ENCODE measurements at regions not wholly inside any gene's neighbourhood (a gene's known extent, or its start where the extent isn't known, plus 50 kb on each side); places are given as distances from the start of the nearest gene placed in this dataset.

DNA sequence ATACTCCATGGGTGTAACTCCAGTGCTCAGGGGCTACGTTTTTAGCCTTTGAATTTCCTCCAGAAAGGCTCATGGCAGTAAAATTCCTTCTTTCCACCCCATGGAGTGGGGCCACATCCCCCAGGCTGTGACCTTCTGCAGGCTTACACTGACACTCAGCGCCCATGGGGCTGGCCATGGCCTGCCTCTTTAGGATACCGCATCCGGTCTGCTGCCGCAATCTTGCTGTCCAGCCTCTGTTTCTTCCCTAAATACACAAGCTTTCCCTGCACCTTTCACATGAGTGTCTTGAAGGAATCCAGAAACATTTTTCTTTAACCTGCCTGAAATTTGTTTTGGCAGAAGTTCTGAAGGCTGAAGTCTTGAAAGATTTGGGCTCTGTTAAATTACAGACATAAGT, 170.5 kb downstream of the NTMT2 start:
- H3K27me3 ChIP-seq (ENCODE audit: control insufficient read depth, insufficient read depth, low read length): no peaks in the 10 kb centered on the region
- no peaks in the 10 kb centered on the region for H3K36me3 ChIP-seq (ENCODE audit: control insufficient read depth, insufficient read depth, low read length)
- H3K27ac ChIP-seq (ENCODE audit: low read depth, low read length): no peak overlapping the region
- no peak overlapping the region for H3K9ac ChIP-seq (ENCODE audit: low read length)
- no peaks in the 10 kb centered on the region for H3K9me3 ChIP-seq (ENCODE audit: control insufficient read depth, insufficient read depth, low read depth, low read length)
- H3K4me3 ChIP-seq (ENCODE audit: low read depth, low read length): no peak overlapping the region
- H3K4me1 ChIP-seq (ENCODE audit: control insufficient read depth, insufficient read depth, low read length): peaks cover 9% of the 10 kb centered on the region

DNA sequence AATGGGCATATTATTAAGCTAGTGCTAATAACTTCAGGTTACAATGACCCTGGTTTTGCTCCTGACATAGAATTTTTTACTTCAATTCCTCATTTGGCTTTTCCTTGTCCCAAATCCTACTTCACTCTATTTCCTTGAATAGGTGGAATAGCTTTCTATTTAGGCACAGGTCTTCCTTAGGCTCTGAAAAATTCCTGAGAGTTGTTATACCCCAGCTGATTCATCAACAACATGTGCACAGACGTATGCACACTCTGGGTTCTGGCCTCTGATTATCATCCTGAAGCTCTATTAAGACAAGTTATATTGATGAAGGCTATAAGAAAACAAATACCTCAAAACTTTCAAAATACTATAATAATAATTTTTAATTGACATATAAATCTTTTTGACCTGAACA, 172.4 kb downstream of the NTMT2 start:
- H3K4me1 ChIP-seq (ENCODE audit: control insufficient read depth, insufficient read depth, low read length): peaks cover 9% of the 10 kb centered on the region
- no peaks in the 10 kb centered on the region for H3K27me3 ChIP-seq (ENCODE audit: control insufficient read depth, insufficient read depth, low read length)
- H3K9me3 ChIP-seq (ENCODE audit: control insufficient read depth, insufficient read depth, low read depth, low read length): no peaks in the 10 kb centered on the region
- no peak overlapping the region for H3K27ac ChIP-seq (ENCODE audit: low read depth, low read length)
- H3K4me3 ChIP-seq (ENCODE audit: low read depth, low read length): no peak overlapping the region
- H3K36me3 ChIP-seq (ENCODE audit: control insufficient read depth, insufficient read depth, low read length): no peaks in the 10 kb centered on the region
- no peak overlapping the region for H3K9ac ChIP-seq (ENCODE audit: low read length)

GRCh38 chr1:170318736-170319135, 173.0 kb downstream of the NTMT2 start:
- no peaks in the 10 kb centered on the region; the same call in 1 of the 2 replicates for H3K9me3 ChIP-seq (ENCODE audit: control insufficient read depth, insufficient read depth, low read depth, low read length)
- H3K27ac ChIP-seq (ENCODE audit: low read depth, low read length): no peak overlapping the region
- H3K9ac ChIP-seq (ENCODE audit: low read length): no peak overlapping the region
- H3K4me3 ChIP-seq (ENCODE audit: low read depth, low read length): no peak overlapping the region
- H3K36me3 ChIP-seq (ENCODE audit: control insufficient read depth, insufficient read depth, low read length): no peaks in the 10 kb centered on the region
- peaks cover 9% of the 10 kb centered on the region for H3K4me1 ChIP-seq (ENCODE audit: control insufficient read depth, insufficient read depth, low read length)
- no peaks in the 10 kb centered on the region for H3K27me3 ChIP-seq (ENCODE audit: control insufficient read depth, insufficient read depth, low read length)

- Histone ChIP-seq H3K4me3 (ENCODE audit: low read depth, low read length) (no peak overlapping the region), H3K36me3 (ENCODE audit: control insufficient read depth, insufficient read depth, low read length) (no peaks in the 10 kb centered on the region), H3K9ac (ENCODE audit: low read length) (no peak overlapping the region), H3K9me3 (ENCODE audit: control insufficient read depth, insufficient read depth, low read depth, low read length) (no peaks in the 10 kb centered on the region; the same call in 1 of the 2 replicates), H3K4me1 (ENCODE audit: control insufficient read depth, insufficient read depth, low read length) (no peaks in the 10 kb centered on the region), H3K27me3 (ENCODE audit: control insufficient read depth, insufficient read depth, low read length) (no peaks in the 10 kb centered on the region), H3K27ac (ENCODE audit: low read depth, low read length) (no peak overlapping the region)
These were observed 175.4 kb downstream of the NTMT2 start for GRCh38 chr1:170321113-170321512.

DNA sequence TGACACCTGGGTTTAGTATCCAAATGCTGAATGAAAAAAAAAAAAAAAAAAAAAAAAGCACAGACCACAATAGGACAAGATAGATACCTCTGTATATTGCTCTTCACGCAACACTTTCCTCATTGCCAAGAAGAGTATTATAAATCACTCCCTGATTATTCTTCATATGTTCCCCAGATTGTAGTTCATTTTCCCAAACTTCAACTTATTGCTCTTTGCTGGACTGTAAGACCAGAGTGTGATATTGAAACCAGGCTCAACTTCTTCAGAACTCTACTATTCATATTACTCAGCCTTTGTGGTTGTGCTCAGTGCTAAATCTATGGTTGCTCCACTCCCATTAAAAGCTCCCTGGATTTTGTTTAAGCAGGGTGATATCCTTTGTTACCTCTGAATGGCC, 180.4 kb downstream of the NTMT2 start:
- no peaks in the 10 kb centered on the region for H3K4me1 ChIP-seq (ENCODE audit: control insufficient read depth, insufficient read depth, low read length)
- no peaks in the 10 kb centered on the region for H3K27me3 ChIP-seq (ENCODE audit: control insufficient read depth, insufficient read depth, low read length)
- no peak overlapping the region for H3K4me3 ChIP-seq (ENCODE audit: low read depth, low read length)
- no peaks in the 10 kb centered on the region for H3K36me3 ChIP-seq (ENCODE audit: control insufficient read depth, insufficient read depth, low read length)
- H3K27ac ChIP-seq (ENCODE audit: low read depth, low read length): no peak overlapping the region
- H3K9me3 ChIP-seq (ENCODE audit: control insufficient read depth, insufficient read depth, low read depth, low read length): no peaks in the 10 kb centered on the region; the same call in 1 of the 2 replicates
- no peak overlapping the region for H3K9ac ChIP-seq (ENCODE audit: low read length)

GRCh38 chr1:170332801-170333200, 187.0 kb downstream of the NTMT2 start:
- Histone ChIP-seq H3K4me3 (ENCODE audit: low read depth, low read length) (no peak overlapping the region), H3K9me3 (ENCODE audit: control insufficient read depth, insufficient read depth, low read depth, low read length) (no peaks in the 10 kb centered on the region), H3K27me3 (ENCODE audit: control insufficient read depth, insufficient read depth, low read length) (no peaks in the 10 kb centered on the region), H3K9ac (ENCODE audit: low read length) (no peak overlapping the region), H3K36me3 (ENCODE audit: control insufficient read depth, insufficient read depth, low read length) (no peaks in the 10 kb centered on the region), H3K27ac (ENCODE audit: low read depth, low read length) (no peak overlapping the region), H3K4me1 (ENCODE audit: control insufficient read depth, insufficient read depth, low read length) (no peaks in the 10 kb centered on the region)

- Histone ChIP-seq H3K27ac (ENCODE audit: low read depth, low read length) (no peak overlapping the region), H3K27me3 (ENCODE audit: control insufficient read depth, insufficient read depth, low read length) (no peaks in the 10 kb centered on the region)
These were observed 191.7 kb downstream of the NTMT2 start for GRCh38 chr1:170337413-170337994.

GRCh38 chr1:170339534-170339933, 192.4 kb upstream of the GORAB start:
- no peaks in the 10 kb centered on the region for H3K9me3 ChIP-seq (ENCODE audit: control insufficient read depth, insufficient read depth, low read depth, low read length)
- H3K27ac ChIP-seq (ENCODE audit: low read depth, low read length): no peak overlapping the region
- H3K27me3 ChIP-seq (ENCODE audit: control insufficient read depth, insufficient read depth, low read length): no peaks in the 10 kb centered on the region
- no peak overlapping the region for H3K9ac ChIP-seq (ENCODE audit: low read length)
- no peak overlapping the region for H3K4me3 ChIP-seq (ENCODE audit: low read depth, low read length)
- no peaks in the 10 kb centered on the region for H3K4me1 ChIP-seq (ENCODE audit: control insufficient read depth, insufficient read depth, low read length)
- no peaks in the 10 kb centered on the region for H3K36me3 ChIP-seq (ENCODE audit: control insufficient read depth, insufficient read depth, low read length)

More at GRCh38 chr1:170337413-170337994, 191.7 kb downstream of the NTMT2 start:
- no peaks in the 10 kb centered on the region for H3K9me3 ChIP-seq (ENCODE audit: control insufficient read depth, insufficient read depth, low read depth, low read length)
- no peak overlapping the region for H3K9ac ChIP-seq (ENCODE audit: low read length)
- no peaks in the 10 kb centered on the region for H3K36me3 ChIP-seq (ENCODE audit: control insufficient read depth, insufficient read depth, low read length)
- no peak overlapping the region for H3K4me3 ChIP-seq (ENCODE audit: low read depth, low read length)
- no peaks in the 10 kb centered on the region for H3K4me1 ChIP-seq (ENCODE audit: control insufficient read depth, insufficient read depth, low read length)

DNA sequence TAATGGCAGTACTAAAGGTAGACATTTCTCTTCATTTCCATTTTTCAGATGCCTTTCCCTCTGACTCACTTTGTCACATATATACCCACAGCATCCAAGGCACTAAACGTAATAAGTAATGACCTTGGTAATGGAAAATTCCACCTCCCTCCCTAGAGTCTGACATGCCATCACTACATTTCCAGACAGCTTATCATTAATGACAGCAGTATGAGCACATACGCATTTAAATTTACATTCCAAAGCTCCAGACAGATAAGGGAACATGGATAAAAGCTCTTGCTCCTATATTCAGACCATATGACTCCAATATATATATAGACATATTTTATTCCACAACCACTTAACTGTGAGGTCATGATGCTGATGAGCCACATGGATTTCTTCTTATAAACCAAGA, 191.7 kb upstream of the GORAB start:
- Histone ChIP-seq H3K4me3 (ENCODE audit: low read depth, low read length) (no peak overlapping the region), H3K9me3 (ENCODE audit: control insufficient read depth, insufficient read depth, low read depth, low read length) (no peaks in the 10 kb centered on the region), H3K4me1 (ENCODE audit: control insufficient read depth, insufficient read depth, low read length) (no peaks in the 10 kb centered on the region), H3K9ac (ENCODE audit: low read length) (no peak overlapping the region), H3K27ac (ENCODE audit: low read depth, low read length) (no peak overlapping the region), H3K27me3 (ENCODE audit: control insufficient read depth, insufficient read depth, low read length) (no peaks in the 10 kb centered on the region), H3K36me3 (ENCODE audit: control insufficient read depth, insufficient read depth, low read length) (no peaks in the 10 kb centered on the region)

DNA sequence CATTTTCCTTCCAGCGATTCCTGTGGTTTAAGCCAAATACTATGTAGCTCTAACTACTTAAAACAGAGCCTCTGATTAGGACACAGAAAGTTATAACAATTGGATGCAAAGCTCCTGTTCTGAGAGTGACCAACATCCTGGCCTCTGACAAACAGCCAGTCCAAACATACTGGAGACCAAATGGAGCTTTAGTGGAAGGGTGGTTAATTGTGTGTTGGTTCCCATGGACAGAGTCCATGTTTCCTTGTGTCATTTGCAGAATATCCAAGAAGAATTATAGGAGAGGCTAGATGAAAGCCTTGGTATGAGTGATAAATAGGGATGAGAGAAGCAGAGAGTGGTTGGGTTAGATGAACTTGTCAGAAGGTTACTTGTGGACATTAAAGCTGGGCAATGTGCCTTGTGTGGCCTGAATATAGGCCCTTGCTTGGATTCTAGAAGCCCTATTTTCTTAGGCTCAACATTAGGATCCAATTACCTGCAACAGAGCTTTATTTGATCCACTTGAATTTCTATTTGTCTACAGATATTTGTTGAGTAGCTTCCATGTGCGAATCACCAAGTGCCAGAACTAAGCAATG, 180.5 kb upstream of the GORAB start:
- Histone ChIP-seq H3K36me3 (ENCODE audit: control insufficient read depth, insufficient read depth, low read length) (no peaks in the 10 kb centered on the region), H3K27me3 (ENCODE audit: control insufficient read depth, insufficient read depth, low read length) (no peaks in the 10 kb centered on the region), H3K27ac (ENCODE audit: low read depth, low read length) (no peak overlapping the region), H3K4me3 (ENCODE audit: low read depth, low read length) (no peak overlapping the region), H3K9ac (ENCODE audit: low read length) (no peak overlapping the region), H3K4me1 (ENCODE audit: control insufficient read depth, insufficient read depth, low read length) (no peaks in the 10 kb centered on the region), H3K9me3 (ENCODE audit: control insufficient read depth, insufficient read depth, low read depth, low read length) (no peaks in the 10 kb centered on the region)

DNA sequence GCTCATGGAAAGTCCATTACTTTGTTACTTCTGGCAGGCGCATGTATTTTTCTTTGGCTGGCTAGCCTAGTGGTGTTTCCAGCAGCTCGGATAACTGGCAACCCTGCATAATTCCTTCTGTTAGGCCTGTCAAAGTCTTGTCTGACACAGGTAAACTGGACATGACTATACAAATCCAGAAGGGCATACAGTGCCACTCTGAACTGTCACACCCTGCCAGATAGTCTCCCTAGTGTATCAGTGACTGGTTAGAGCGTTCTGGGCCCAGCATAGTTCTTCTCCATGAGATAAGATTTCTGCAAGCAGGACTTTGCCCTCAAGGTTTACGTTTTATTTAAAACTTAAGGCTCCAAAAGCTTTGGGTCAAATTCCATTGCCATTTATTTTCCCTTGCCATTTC, 177.7 kb upstream of the GORAB start:
- H3K27ac ChIP-seq (ENCODE audit: low read depth, low read length): no peak overlapping the region

More for the DNA sequence above, 177.7 kb upstream of the GORAB start:
- Histone ChIP-seq H3K4me1 (ENCODE audit: control insufficient read depth, insufficient read depth, low read length) (no peaks in the 10 kb centered on the region), H3K4me3 (ENCODE audit: low read depth, low read length) (no peak overlapping the region), H3K27me3 (ENCODE audit: control insufficient read depth, insufficient read depth, low read length) (no peaks in the 10 kb centered on the region), H3K36me3 (ENCODE audit: control insufficient read depth, insufficient read depth, low read length) (no peaks in the 10 kb centered on the region), H3K9ac (ENCODE audit: low read length) (no peak overlapping the region), H3K9me3 (ENCODE audit: control insufficient read depth, insufficient read depth, low read depth, low read length) (no peaks in the 10 kb centered on the region)

Measured in HUES6 (cell line).